H1 (cell line): ENCODE measurements at regions not wholly inside any gene's neighbourhood (a gene's known extent, or its start where the extent isn't known, plus 50 kb on each side); places are given as distances from the start of the nearest gene placed in this dataset.

Experiments used
- CTCF ChIA-PET: fragments of 300-600 bp; sonication (Branson Sonifier 250); formaldehyde crosslinking; loops from one replicate; lab custom pipeline; 2021; ENCODE audit not compliant: partially characterized antibody; lab: Charles Lee
- POLR2A ChIA-PET: fragments of 300-600 bp; sonication (Branson Sonifier 250); formaldehyde crosslinking; loops from one replicate; lab custom pipeline; 2021; ENCODE audit warnings: inconsistent platforms; ENCODE audit not compliant: partially characterized antibody; lab: Charles Lee
- DNase-seq, 2 experiments: peaks; one replicate each; pipeline versions ENCODE4 v3.0.0 to v3.0.0-alpha.2; 2010 to 2022; ENCODE audit warnings: low spot score in 2 of 2, low read depth in 1 of 2, mixed read lengths in 1 of 2
- FAIRE-seq: peaks from 2 replicates; lab custom pipeline; 2011; peaks lifted over from hg19 to GRCh38; lab: Jason Lieb, UNC
- H2AFZ ChIP-seq: 2 replicates; pipeline ENCODE4 v1.8.1; 2012; ENCODE audit warnings: low read length, inconsistent platforms
- H2AK5ac ChIP-seq: 2 replicates; pipeline ENCODE4 v1.6.1; 2013; ENCODE audit warnings: low read depth, low read length
- H2BK120ac ChIP-seq: replicated peaks from 2 replicates; pipeline ENCODE3; 2013; ENCODE audit warnings: low read depth, low read length, inconsistent platforms
- H2BK12ac ChIP-seq: 2 replicates; pipeline ENCODE4 v1.6.1; 2013; ENCODE audit warnings: low read depth, low read length
- H2BK15ac ChIP-seq: 2 replicates; pipeline ENCODE4 v1.6.1; 2013; ENCODE audit warnings: low read length
- H2BK20ac ChIP-seq: 2 replicates; pipeline ENCODE4 v1.6.1; 2013; ENCODE audit warnings: low read length
- H2BK5ac ChIP-seq: 2 replicates; pipeline ENCODE4 v1.6.1; 2013; ENCODE audit warnings: low read depth, low read length
- H3K14ac ChIP-seq: 2 replicates; pipeline ENCODE4 v1.6.1; 2013; ENCODE audit warnings: inconsistent platforms; ENCODE audit not compliant: insufficient read length
- H3K18ac ChIP-seq: 2 replicates; pipeline ENCODE4 v1.6.1; 2013; ENCODE audit warnings: low read length; ENCODE audit errors: extremely low read depth
- H3K23ac ChIP-seq: 2 replicates; pipeline ENCODE4 v1.6.1; 2013; ENCODE audit warnings: inconsistent platforms; ENCODE audit not compliant: insufficient read length
- H3K23me2 ChIP-seq: 2 replicates; pipeline ENCODE4 v1.6.1; 2013; ENCODE audit warnings: low read depth, low read length
- H3K27ac ChIP-seq: 2 replicates; pipeline ENCODE4 v1.6.1; 2011; ENCODE audit warnings: low read depth, low read length, inconsistent platforms
- H3K27me3 ChIP-seq, 4 experiments: replicated peaks in 1 of 4; 1 replicate in 1 of 4; 2 replicates in 3 of 4; pipeline versions ENCODE4 v1.6.1 to v1.8.1; 2011 to 2013; ENCODE audit warnings: low read length in 3 of 4, mild to moderate bottlenecking in 3 of 4, inconsistent platforms in 2 of 4, mixed read lengths in 2 of 4, moderate library complexity in 1 of 4; ENCODE audit not compliant: control insufficient read depth in 3 of 4, insufficient read depth in 3 of 4; ENCODE audit errors: extremely low read depth in 1 of 4
- H3K36me3 ChIP-seq, 4 experiments: 2 replicates each; pipeline versions ENCODE4 v1.6.1 to v1.8.1; 2011 to 2013; ENCODE audit warnings: mild to moderate bottlenecking in 4 of 4, low read length in 3 of 4, moderate library complexity in 2 of 4, control low read depth in 1 of 4, inconsistent platforms in 1 of 4; ENCODE audit not compliant: insufficient read depth in 4 of 4, control insufficient read depth in 2 of 4
- H3K4ac ChIP-seq: replicated peaks from 2 replicates; pipeline ENCODE3; 2013; ENCODE audit warnings: low read length, low read depth, mixed read lengths, inconsistent platforms; ENCODE audit not compliant: insufficient read length
- H3K4me1 ChIP-seq, 4 experiments: replicated peaks in 1 of 4; 1 replicate in 1 of 4; 2 replicates in 3 of 4; pipeline versions ENCODE4 v1.6.1 to v1.8.1; 2011 to 2013; ENCODE audit warnings: low read length in 3 of 4, inconsistent platforms in 2 of 4, mixed read lengths in 1 of 4; ENCODE audit not compliant: insufficient read depth in 4 of 4, control insufficient read depth in 3 of 4
- H3K4me2 ChIP-seq, 2 experiments: 2 replicates each; pipeline versions ENCODE4 v1.6.1 to v1.8.1; 2011 to 2013; ENCODE audit warnings: low read depth in 2 of 2, low read length in 2 of 2, control low read depth in 1 of 2, inconsistent platforms in 1 of 2, mild to moderate bottlenecking in 1 of 2; ENCODE audit not compliant: insufficient read depth in 1 of 2
- H3K4me3 ChIP-seq, 4 experiments: fragments of 200-600, 300-600 bp in 1 of 4; sonication (generic), shearing (Covaris generic), sonication (Bioruptor Twin) in 1 of 4; 2 replicates each; pipeline versions ENCODE4 v1.5.1 to v1.8.1; 2011 to 2016; ENCODE audit warnings: low read length in 4 of 4, low read depth in 3 of 4, control low read depth in 2 of 4, inconsistent platforms in 2 of 4, mild to moderate bottlenecking in 2 of 4, mixed read lengths in 1 of 4, moderate library complexity in 1 of 4; ENCODE audit not compliant: insufficient read depth in 2 of 4; ENCODE audit errors: extremely low read depth in 1 of 4
- H3K56ac ChIP-seq: replicated peaks from 2 replicates; pipeline ENCODE3; 2013; ENCODE audit warnings: low read depth, mild to moderate bottlenecking, mixed read lengths, low read length, inconsistent platforms; ENCODE audit not compliant: insufficient read length
- H3K79me1 ChIP-seq: 2 replicates; pipeline ENCODE4 v1.6.1; 2013; ENCODE audit warnings: low read depth, low read length, control low read depth
- H3K79me2 ChIP-seq, 2 experiments: 2 replicates each; pipeline versions ENCODE4 v1.6.1 to v1.8.1; 2012 to 2013; ENCODE audit warnings: low read length in 2 of 2, mild to moderate bottlenecking in 2 of 2, inconsistent platforms in 1 of 2; ENCODE audit not compliant: insufficient read depth in 2 of 2, control insufficient read depth in 1 of 2
- H3K9ac ChIP-seq, 4 experiments: replicated peaks in 1 of 4; 1 replicate in 1 of 4; 2 replicates in 3 of 4; pipeline versions ENCODE4 v1.6.1 to v1.8.1; 2011 to 2013; ENCODE audit warnings: low read depth in 3 of 4, low read length in 3 of 4, control low read depth in 2 of 4, mild to moderate bottlenecking in 2 of 4, moderate library complexity in 2 of 4, inconsistent platforms in 1 of 4; ENCODE audit errors: extremely low read depth in 1 of 4
- H3K9me3 ChIP-seq, 2 experiments: 2 replicates each; pipeline versions ENCODE4 v1.6.1 to v1.8.1; 2012 to 2013; ENCODE audit warnings: mild to moderate bottlenecking in 2 of 2, moderate library complexity in 2 of 2, control low read depth in 1 of 2, inconsistent platforms in 1 of 2, low read depth in 1 of 2, low read length in 1 of 2, mixed read lengths in 1 of 2; ENCODE audit not compliant: insufficient read depth in 2 of 2
- H4K20me1 ChIP-seq, 2 experiments: replicated peaks in 1 of 2; 2 replicates each; pipeline versions ENCODE3 to v1.8.1; 2011 to 2013; ENCODE audit warnings: inconsistent platforms in 2 of 2, low read length in 2 of 2, mild to moderate bottlenecking in 1 of 2; ENCODE audit not compliant: insufficient read depth in 2 of 2, control insufficient read depth in 1 of 2
- H4K5ac ChIP-seq: 2 replicates; pipeline ENCODE4 v1.6.1; 2013; ENCODE audit warnings: low read length, low read depth, mixed read lengths, inconsistent platforms; ENCODE audit not compliant: insufficient read length
- H4K8ac ChIP-seq: 2 replicates; pipeline ENCODE4 v1.8.0; 2013; ENCODE audit warnings: mild to moderate bottlenecking, moderate library complexity, low read length, inconsistent platforms; ENCODE audit not compliant: insufficient read depth; ENCODE audit errors: extremely low read depth
- H4K91ac ChIP-seq: replicated peaks from 2 replicates; pipeline ENCODE3; 2013; ENCODE audit warnings: low read length, mixed read lengths, inconsistent platforms; ENCODE audit not compliant: insufficient read length
- BCL11A ChIP-seq, 2 experiments: IDR thresholded peaks; one replicate each; pipeline ENCODE4 v1.6.1; 2011; ENCODE audit warnings: low read depth in 2 of 2, low read length in 2 of 2, mild to moderate bottlenecking in 2 of 2
- BRCA1 ChIP-seq: IDR thresholded peaks from 2 replicates; pipeline ENCODE4 v1.6.1; 2012; ENCODE audit warnings: low read depth, low read length, improper control_type of control experiment
- CBX5 ChIP-seq: fragments of 300-800, 300-1000 bp; sonication (generic); IDR thresholded peaks from 2 replicates; pipeline ENCODE4 v1.7.1; 2016; ENCODE audit warnings: antibody characterized with exemption, low read length, low read depth
- CBX8 ChIP-seq: fragments of 300-800, 300-1000 bp; sonication (generic); IDR thresholded peaks from 2 replicates; pipeline ENCODE4 v1.7.1; 2016; ENCODE audit warnings: low read depth, low read length, borderline replicate concordance
- CHD1 ChIP-seq: IDR thresholded peaks from 2 replicates; pipeline ENCODE4 v1.6.1; 2012; ENCODE audit warnings: low read depth, low read length, improper control_type of control experiment
- GTF2F1 ChIP-seq: IDR thresholded peaks from 2 replicates; pipeline ENCODE4 v1.6.1; 2012; ENCODE audit warnings: low read depth, low read length, improper control_type of control experiment, borderline replicate concordance
- NRF1 ChIP-seq: IDR thresholded peaks from 2 replicates; pipeline ENCODE4 v1.6.1; 2011; ENCODE audit warnings: mild to moderate bottlenecking, low read depth, low read length, improper control_type of control experiment
- PHF8 ChIP-seq: fragments of 200-600 bp; sonication (generic); conservative IDR thresholded peaks from 2 replicates; pipeline ENCODE4 v1.7.1; 2012; ENCODE audit warnings: low read depth, mild to moderate bottlenecking, inconsistent platforms, low read length, moderate library complexity
- SIRT6 ChIP-seq: IDR thresholded peaks from one replicate; pipeline ENCODE4 v1.7.1; 2012; ENCODE audit warnings: low read length, inconsistent platforms
- SRF ChIP-seq: IDR thresholded peaks from 2 replicates; pipeline ENCODE4 v1.6.1; 2011; ENCODE audit warnings: mild to moderate bottlenecking, low read depth, low read length, moderate library complexity
- SUZ12 ChIP-seq: fragments of 200-600 bp; sonication (generic); IDR thresholded peaks from 2 replicates; pipeline ENCODE4 v1.6.1; 2012; ENCODE audit warnings: mild to moderate bottlenecking, inconsistent platforms, low read length, moderate library complexity, mixed read lengths
- TCF12 ChIP-seq: IDR thresholded peaks from 2 replicates; pipeline ENCODE4 v1.6.1; 2011; ENCODE audit warnings: low read depth, mild to moderate bottlenecking, low read length
- WGBS, 2 experiments: shearing (Covaris generic) in 1 of 2; methylation state at CpG; one replicate each; pipeline versions ENCODE4 v1.1.6 to v1.1.7; 2013 to 2015; ENCODE audit warnings: low lambda C conversion rate in 2 of 2, mixed read lengths in 2 of 2, inconsistent platforms in 1 of 2, low coverage in 1 of 2, missing lambda C conversion rate in 1 of 2; ENCODE audit not compliant: insufficient replicate concordance in 2 of 2, insufficient coverage in 1 of 2, insufficient read length in 1 of 2; ENCODE audit errors: extremely low coverage in 1 of 2, missing lambda C conversion rate in 1 of 2; 5-methylcytosine and 5-hydroxymethylcytosine counted together

DNA sequence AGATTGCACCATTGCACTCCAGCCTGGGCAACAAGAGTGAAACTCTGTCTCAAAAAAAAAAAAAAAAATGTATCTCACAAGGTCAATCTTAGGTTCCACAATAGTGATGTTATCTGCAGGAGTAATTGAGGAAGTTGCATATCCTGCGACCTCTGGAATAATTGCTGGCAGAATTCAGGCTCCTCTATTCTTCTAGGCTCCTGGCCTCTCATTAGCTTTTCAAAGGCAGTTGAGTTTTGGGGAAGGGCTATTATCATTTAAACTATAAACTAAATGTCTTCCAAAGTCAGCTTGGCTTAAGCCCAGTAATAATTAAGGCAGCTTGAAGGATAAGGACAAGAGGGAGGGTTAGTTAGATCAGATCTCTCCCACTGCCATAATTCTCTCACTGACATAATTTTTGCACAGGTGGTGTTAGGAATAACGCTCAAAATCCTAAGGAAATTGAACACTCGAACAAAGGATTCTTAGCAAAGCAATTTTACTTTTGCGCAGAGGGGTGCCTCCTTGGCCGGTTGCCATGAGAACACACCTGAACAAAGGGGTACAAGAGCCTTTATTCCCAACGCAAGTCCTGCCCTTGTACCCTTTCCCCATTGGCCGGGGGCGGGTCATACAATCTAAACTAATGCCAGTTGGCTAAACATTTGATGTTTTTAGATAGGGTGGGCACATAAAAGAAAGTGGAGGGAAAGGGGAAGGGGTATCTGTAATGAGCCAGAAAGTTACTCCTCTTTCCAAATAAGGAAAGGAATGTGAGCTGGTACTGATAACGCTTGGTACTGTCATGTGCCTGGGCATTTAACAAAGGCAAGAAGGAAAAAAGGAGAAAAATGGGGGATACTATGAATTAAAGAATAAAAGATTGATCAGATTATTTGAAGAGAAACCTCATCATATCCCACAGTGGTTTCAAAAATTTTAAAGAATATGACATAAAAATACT, 106.4 kb upstream of the CCNG1 start:
- Histone ChIP-seq H2BK5ac (peak overlapping the region; percentile 96; the same call in 1 of the 2 replicates), H3K4ac (no peak overlapping the region), H3K56ac (no peak overlapping the region), H2BK12ac (0 out of 2 replicates have a peak overlapping the region, but pooled peaks have one; percentile 2), H3K9me3 (peaks cover 2 to 3% of the 10 kb centered on the region in 2 experiments; a peak in 3 of 4 replicates), H2BK15ac (no peak overlapping the region), H3K27ac (peak overlapping the region; percentile 77), H4K5ac (peak overlapping the region; percentile 79), H2AK5ac (no peak overlapping the region), H3K14ac (no peak overlapping the region), H3K4me1 (peaks cover 5 to 19% (median 13%) of the 10 kb centered on the region in 4 experiments; a peak in 6 of 7 replicates), H3K23ac (no peak overlapping the region), H3K23me2 (no peaks in the 10 kb centered on the region; the same call in 1 of the 2 replicates), H2BK20ac (0 out of 2 replicates have a peak overlapping the region, but pooled peaks have one; percentile 23), H4K8ac (no peak overlapping the region), H3K79me1 (no peaks in the 10 kb centered on the region), H3K36me3 (no peaks in the 10 kb centered on the region), H2BK120ac (no peak overlapping the region), H2AFZ (no peak overlapping the region), H3K4me2 (peak overlapping the region; percentile 39 to 61; a peak in 3 of 4 replicates), H3K79me2 (no peaks in the 10 kb centered on the region), H3K18ac (peak overlapping the region; percentile 51; the same call in 1 of the 2 replicates), H3K4me3 (peak overlapping the region in 2 of 4 experiments; percentile 11 to 39; a peak in 4 of 8 replicates), H3K9ac (no peak overlapping the region), H3K27me3 (no peaks in the 10 kb centered on the region), H4K20me1 (no peaks in the 10 kb centered on the region), H4K91ac (no peak overlapping the region)
- peak; percentile 66 for FAIRE-seq
- DNase-seq = peak; percentile 57 to 71
- WGBS, 2 experiments = 12% methylated on average over 9 of the region's 9 CpGs; no CpG with 5 or more reads in 1 of the 2 experiments
- POLR2A ChIA-PET = interaction anchor here (0.6 to 1.5 kb wide), 7 partner anchors 17 to 107 kb away, joined by 3 to 6 read pairs (median 3); partner anchors contain the start of gene CCNG1
- CTCF ChIA-PET = interaction anchor here (1.2 to 2.5 kb wide), 3 partner anchors 17 to 77 kb away, joined by 4 to 13 read pairs (median 7); no protein-coding TSS in a partner anchor
- TF ChIP-seq CHD1 = no peak
- no peak for TF ChIP-seq BCL11A (IDR thresholded peaks at IDR 0.05; ENCODE audit: low read depth in 2 of 2, low read length in 2 of 2)
- peak; percentile 90 for TF ChIP-seq SRF
- TF ChIP-seq SIRT6 = no peak
- no peak for TF ChIP-seq CBX5
- TF ChIP-seq PHF8 = no peak
- TF ChIP-seq GTF2F1 = no peak
- TF ChIP-seq TCF12 = no peak
- TF ChIP-seq BRCA1 = no peak
- TF ChIP-seq NRF1 = no peak
- no peak for TF ChIP-seq CBX8
- no peak for TF ChIP-seq SUZ12
